Omental fat pad (tissue), 3 donors: ENCODE measurements at regions not wholly inside any gene's neighbourhood (a gene's known extent, or its start where the extent isn't known, plus 50 kb on each side); places are given as distances from the start of the nearest gene placed in this dataset.

Source experiments
- ATAC-seq: fragments of 150-250 bp; one replicate; pipeline ENCODE4 v1.9.1; 2016; ENCODE audit warnings: mild to moderate bottlenecking, moderate library complexity; ENCODE audit not compliant: low FRiP score
- DNase-seq: peaks from one replicate; pipeline ENCODE4 v3.0.0-alpha.2; 2019; ENCODE audit warnings: low spot score
- CTCF ChIP-seq, 3 donors: fragments of 450-650 bp; IDR thresholded peaks; one replicate each; pipeline ENCODE4 v1.5.1; 2016 to 2017; ENCODE audit warnings: antibody characterized with exemption in 3 of 3, mild to moderate bottlenecking in 3 of 3, moderate library complexity in 2 of 3

GRCh38 chr14:53386362-53386761 is 233.2 kb upstream of the DDHD1 start:
- ATAC-seq, result no peak
- no peak for TF ChIP-seq CTCF (IDR thresholded peaks at IDR 0.05)
- DNase-seq, result no peak

- no peak for TF ChIP-seq CTCF (IDR thresholded peaks at IDR 0.05)
- DNase-seq (no peak), ATAC-seq (no peak)
These were observed 231.4 kb upstream of the DDHD1 start for GRCh38 chr14:53384536-53384935.

GRCh38 chr14:53384073-53384472 is 230.9 kb upstream of the DDHD1 start:
- DNase-seq, result no peak
- TF ChIP-seq CTCF (IDR thresholded peaks at IDR 0.05), result no peak
- ATAC-seq, result no peak

GRCh38 chr14:53381895-53382294 is 228.8 kb upstream of the DDHD1 start:
- ATAC-seq, result no peak
- DNase-seq, result no peak
- no peak for TF ChIP-seq CTCF (IDR thresholded peaks at IDR 0.05)

GRCh38 chr14:53380867-53381225 is 227.7 kb upstream of the DDHD1 start:
- TF ChIP-seq CTCF (IDR thresholded peaks at IDR 0.05), result no peak
- ATAC-seq (no peak), DNase-seq (no peak)

- TF ChIP-seq CTCF (IDR thresholded peaks at IDR 0.05), result no peak
- no peak for ATAC-seq
- DNase-seq, result no peak
These were observed 227.1 kb upstream of the DDHD1 start for GRCh38 chr14:53380052-53380866.

GRCh38 chr14:53378142-53378541 is 225.0 kb upstream of the DDHD1 start:
- no peak for TF ChIP-seq CTCF (IDR thresholded peaks at IDR 0.05)

More at GRCh38 chr14:53378142-53378541, 225.0 kb upstream of the DDHD1 start:
- DNase-seq (no peak), ATAC-seq (no peak)
